ENCODE measurements at regions not wholly inside any gene's neighbourhood (a gene's known extent, or its start where the extent isn't known, plus 50 kb on each side); places are given as distances from the start of the nearest gene placed in this dataset.
"Not testable (repeated sequence)": the region's sequence is repeated elsewhere in the genome, so short reads cannot be mapped to it uniquely, and the experiment has no call there.

- Histone ChIP-seq H3K27ac (no peak overlapping the region), H3K4me3 (no peak overlapping the region)
- TF ChIP-seq, protein P1, sequence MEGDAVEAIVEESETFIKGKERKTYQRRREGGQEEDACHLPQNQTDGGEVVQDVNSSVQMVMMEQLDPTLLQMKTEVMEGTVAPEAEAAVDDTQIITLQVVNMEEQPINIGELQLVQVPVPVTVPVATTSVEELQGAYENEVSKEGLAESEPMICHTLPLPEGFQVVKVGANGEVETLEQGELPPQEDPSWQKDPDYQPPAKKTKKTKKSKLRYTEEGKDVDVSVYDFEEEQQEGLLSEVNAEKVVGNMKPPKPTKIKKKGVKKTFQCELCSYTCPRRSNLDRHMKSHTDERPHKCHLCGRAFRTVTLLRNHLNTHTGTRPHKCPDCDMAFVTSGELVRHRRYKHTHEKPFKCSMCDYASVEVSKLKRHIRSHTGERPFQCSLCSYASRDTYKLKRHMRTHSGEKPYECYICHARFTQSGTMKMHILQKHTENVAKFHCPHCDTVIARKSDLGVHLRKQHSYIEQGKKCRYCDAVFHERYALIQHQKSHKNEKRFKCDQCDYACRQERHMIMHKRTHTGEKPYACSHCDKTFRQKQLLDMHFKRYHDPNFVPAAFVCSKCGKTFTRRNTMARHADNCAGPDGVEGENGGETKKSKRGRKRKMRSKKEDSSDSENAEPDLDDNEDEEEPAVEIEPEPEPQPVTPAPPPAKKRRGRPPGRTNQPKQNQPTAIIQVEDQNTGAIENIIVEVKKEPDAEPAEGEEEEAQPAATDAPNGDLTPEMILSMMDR (IDR thresholded peaks at IDR 0.05): no peak
- DNase-seq (ENCODE audit: low spot score): no peak
These were observed 93.1 kb downstream of the OLFM1 start for GRCh38 chr9:135180586-135180985.

DNA sequence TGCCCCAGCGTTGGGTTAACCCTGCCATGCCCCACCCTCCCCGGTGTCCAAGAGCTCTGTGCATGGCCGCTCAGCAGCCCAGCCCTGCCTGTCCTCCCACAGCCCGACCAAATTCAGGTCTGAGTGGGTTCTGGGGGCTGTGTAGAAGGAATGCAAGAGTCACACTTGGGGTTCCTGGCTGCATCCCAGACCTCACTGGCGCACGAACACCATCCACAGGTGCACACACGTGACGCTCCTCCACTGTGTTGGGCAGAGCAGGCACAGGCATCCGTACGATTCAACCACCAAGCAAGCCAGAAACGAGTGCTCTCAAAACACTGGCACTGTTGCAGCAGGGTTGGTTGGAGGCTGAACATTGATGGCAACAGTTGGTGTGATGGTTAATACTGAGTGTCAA lies 93.9 kb downstream of the OLFM1 start:
- H3K4me3 ChIP-seq: no peak overlapping the region
- H3K27ac ChIP-seq: no peak overlapping the region
- no peak for DNase-seq (ENCODE audit: low spot score)
- TF ChIP-seq, protein P1 (IDR thresholded peaks at IDR 0.05): no peak

- not testable (repeated sequence) for DNase-seq (ENCODE audit: low spot score); H3K27ac ChIP-seq; H3K4me3 ChIP-seq
These were observed 94.4 kb downstream of the OLFM1 start for GRCh38 chr9:135181841-135182240.

GRCh38 chr9:135183069-135183468 lies 95.6 kb downstream of the OLFM1 start:
- no peak overlapping the region for H3K27ac ChIP-seq
- DNase-seq (ENCODE audit: low spot score): no peak
- TF ChIP-seq, protein P1 (IDR thresholded peaks at IDR 0.05): no peak
- H3K4me3 ChIP-seq: no peak overlapping the region

GRCh38 chr9:135183528-135184180 lies 96.2 kb downstream of the OLFM1 start:
- TF ChIP-seq, protein P1 (IDR thresholded peaks at IDR 0.05): no peak
- Histone ChIP-seq H3K27ac (no peak overlapping the region), H3K4me3 (no peak overlapping the region)
- no peak for DNase-seq (ENCODE audit: low spot score)

GRCh38 chr9:135184181-135185053 lies 96.9 kb downstream of the OLFM1 start:
- TF ChIP-seq, protein P1 (IDR thresholded peaks at IDR 0.05): no peak

GRCh38 chr9:135185060-135185459 lies 97.6 kb downstream of the OLFM1 start:
- Histone ChIP-seq H3K4me3 (no peak overlapping the region), H3K27ac (no peak overlapping the region)
- DNase-seq (ENCODE audit: low spot score): no peak
- TF ChIP-seq, protein P1 (IDR thresholded peaks at IDR 0.05): no peak

More at GRCh38 chr9:135184181-135185053, 96.9 kb downstream of the OLFM1 start:
- H3K27ac ChIP-seq: no peak overlapping the region
- no peak overlapping the region for H3K4me3 ChIP-seq
- no peak for DNase-seq (ENCODE audit: low spot score)

Data from coronary artery (tissue), 2 donors.